Midbrain (tissue), 1 donor: ENCODE measurements at regions not wholly inside any gene's neighbourhood (a gene's known extent, or its start where the extent isn't known, plus 50 kb on each side); places are given as distances from the start of the nearest gene placed in this dataset.

Experiments
- DNase-seq: peaks from one replicate; lab custom pipeline; 2025; lab: John Stamatoyannopoulos, UW

DNA sequence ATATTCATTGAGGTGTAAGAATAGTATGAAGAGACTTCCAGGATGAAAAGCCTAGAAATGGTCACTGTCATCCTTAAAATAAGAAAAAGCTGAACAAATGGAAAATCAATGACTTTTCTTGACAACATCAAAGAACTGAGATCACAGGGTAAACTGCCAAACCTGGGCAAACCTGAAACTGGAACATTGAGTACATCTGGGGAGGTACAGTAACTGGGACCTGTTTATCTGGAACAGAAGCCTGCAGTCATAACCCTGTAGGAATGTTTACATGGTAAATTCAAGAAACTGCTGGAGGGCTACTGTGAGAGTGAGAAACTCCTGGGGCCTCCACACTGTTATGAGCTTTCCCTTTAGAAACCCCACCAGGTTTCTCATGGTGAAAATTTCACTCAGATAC is 130.1 kb upstream of the PIRT start:
- DNase-seq = no peak

- no peak for DNase-seq
Measured at GRCh38 chr17:10956821-10957220, 118.9 kb upstream of the PIRT start.

- no peak for DNase-seq
Measured at GRCh38 chr17:10944819-10945218, 106.9 kb upstream of the PIRT start.

GRCh38 chr17:10936931-10937330 is 99.0 kb upstream of the PIRT start:
- DNase-seq = no peak

- no peak for DNase-seq
Measured at GRCh38 chr17:10932938-10933337, 95.1 kb upstream of the PIRT start.

DNA sequence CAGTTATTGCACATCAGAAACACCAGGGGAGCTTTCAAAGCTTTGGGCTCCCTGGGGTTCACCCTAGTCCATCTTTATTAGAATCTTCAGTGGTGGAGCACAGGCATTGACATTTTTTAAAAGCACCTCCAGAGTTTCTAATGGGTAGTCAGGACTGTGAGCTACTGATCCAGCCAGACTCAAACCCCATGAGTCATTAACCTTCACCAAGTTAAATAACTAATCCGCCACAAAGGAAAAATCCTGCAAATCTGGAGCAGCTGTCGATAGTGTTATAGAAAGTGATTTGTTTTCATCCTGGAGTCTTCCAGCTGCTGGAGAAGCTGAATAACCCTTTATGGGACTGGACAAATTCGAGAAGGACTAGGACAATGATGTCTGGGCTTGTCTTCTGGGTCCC is 93.2 kb upstream of the PIRT start:
- DNase-seq = no peak

DNA sequence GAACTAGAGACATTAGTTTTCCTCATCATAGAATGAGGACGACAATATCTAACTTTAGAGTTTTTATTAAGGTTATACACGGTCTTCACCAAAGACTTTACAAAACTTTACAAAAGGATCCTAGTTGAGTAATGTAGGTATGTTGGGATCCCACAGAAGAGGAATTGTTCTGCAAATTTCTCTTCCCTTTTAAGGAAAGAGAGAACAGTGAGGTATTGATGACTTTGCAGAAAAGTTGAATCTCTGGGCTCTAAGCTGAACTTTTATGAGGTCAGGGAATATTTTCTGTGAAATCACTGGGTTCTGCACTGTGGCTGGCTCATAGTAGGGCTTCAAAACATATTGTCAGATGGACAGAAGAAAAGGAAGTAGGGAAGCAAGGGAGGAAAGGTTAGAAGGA is 89.8 kb upstream of the PIRT start:
- no peak for DNase-seq

DNA sequence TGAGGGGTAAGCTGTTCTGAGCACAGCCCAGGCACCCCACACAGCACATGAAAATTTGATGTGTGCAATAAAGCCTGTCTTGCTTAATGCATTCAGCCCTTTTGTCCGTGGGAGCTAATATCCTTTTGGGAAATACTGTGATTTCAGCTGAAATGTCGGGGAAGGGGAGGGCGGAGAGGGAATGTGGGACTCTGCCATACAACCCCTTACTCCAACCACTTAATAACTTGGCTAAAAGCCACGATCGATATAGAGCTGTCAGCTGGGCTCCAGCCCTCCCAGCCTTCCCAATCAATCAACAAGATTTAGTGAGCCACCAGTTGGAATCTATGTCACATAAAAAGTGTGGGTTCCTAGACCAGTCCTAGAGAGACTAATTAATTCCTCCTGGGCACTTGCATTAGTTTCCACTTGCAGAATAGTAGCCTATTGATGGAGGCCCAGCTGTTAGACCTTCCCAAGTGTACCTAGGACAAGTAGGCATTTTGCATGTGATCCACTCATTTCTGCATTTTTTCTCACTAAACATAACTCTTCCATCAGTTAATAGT is 82.7 kb upstream of the PIRT start:
- no peak for DNase-seq

DNA sequence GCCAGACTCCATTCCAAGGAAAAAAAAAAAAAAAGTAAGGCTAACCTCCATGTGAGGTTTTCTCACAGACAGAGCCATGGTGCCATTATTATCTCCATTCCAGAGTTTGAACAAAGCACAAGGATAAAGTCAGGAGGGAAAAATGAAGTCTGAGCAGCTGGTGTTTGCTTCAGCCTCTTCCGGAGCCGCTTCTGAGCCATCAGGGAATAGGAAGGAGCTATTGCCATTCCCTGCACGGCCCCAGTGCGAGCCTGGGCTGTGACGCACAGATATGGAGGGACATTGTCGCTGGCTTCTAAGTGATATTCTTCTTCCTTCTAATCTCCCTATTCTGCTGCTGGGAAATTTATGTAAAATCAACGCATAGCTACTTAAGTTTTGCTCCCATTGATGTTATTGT is 69.5 kb upstream of the PIRT start:
- no peak for DNase-seq

GRCh38 chr17:10899281-10899680 is 61.4 kb upstream of the PIRT start:
- no peak for DNase-seq

- no peak for DNase-seq
Measured at GRCh38 chr17:10894220-10894619, 56.3 kb upstream of the PIRT start.

GRCh38 chr17:10888858-10889257 is 51.0 kb upstream of the PIRT start:
- DNase-seq = no peak
